Activated CD8-positive, alpha-beta T cell treated with anti-CD3 and anti-CD28 coated beads for 36 hours (primary cell): ENCODE measurements at regions not wholly inside any gene's neighbourhood (a gene's known extent, or its start where the extent isn't known, plus 50 kb on each side); places are given as distances from the start of the nearest gene placed in this dataset.

Experiments
- ATAC-seq: fragments of 200-7000 bp; cut with Tn5 transposase; one replicate; pipeline ENCODE4 v1.10.0; 2021; ENCODE audit warnings: mild to moderate bottlenecking, moderate library complexity
- CTCF ChIA-PET: fragments of 350-600 bp; sonication (Branson Sonifier 250); formaldehyde crosslinking; loops from one replicate; lab custom pipeline; 2021; ENCODE audit warnings: antibody characterized with exemption; lab: Charles Lee
- POLR2A ChIA-PET: fragments of 350-600 bp; sonication (Branson Sonifier 250); formaldehyde crosslinking; loops from one replicate; lab custom pipeline; 2021; ENCODE audit warnings: antibody characterized with exemption; lab: Charles Lee
- DNase-seq: peaks from one replicate; pipeline ENCODE4 v3.0.0-alpha.2; 2020
- H3K27ac Mint-ChIP-seq: one replicate; pipeline ENCODE4 v1.8.0; 2021; ENCODE audit warnings: mild to moderate bottlenecking, mixed read lengths
- H3K27me3 Mint-ChIP-seq: one replicate; pipeline ENCODE4 v1.8.0; 2021; ENCODE audit warnings: mixed read lengths
- H3K36me3 Mint-ChIP-seq: one replicate; pipeline ENCODE4 v1.8.0; 2021; ENCODE audit warnings: low read depth, mixed read lengths
- H3K4me1 Mint-ChIP-seq: one replicate; pipeline ENCODE4 v1.8.0; 2021; ENCODE audit warnings: low read depth, mixed read lengths
- H3K4me3 Mint-ChIP-seq: one replicate; pipeline ENCODE4 v1.8.0; 2021; ENCODE audit warnings: mild to moderate bottlenecking, moderate library complexity, mixed read lengths
- H3K9me3 Mint-ChIP-seq: one replicate; pipeline ENCODE4 v1.8.0; 2021; ENCODE audit warnings: mixed read lengths
- CTCF ChIP-seq: fragments of 200-600 bp; IDR thresholded peaks from one replicate; pipeline ENCODE4 v1.8.0; 2022; ENCODE audit warnings: antibody characterized with exemption, mild to moderate bottlenecking
- intact Hi-C: fragments of 100-400 bp; cut with micrococcal nuclease; formaldehyde crosslinking; loops from one replicate; pipeline ENCODE4 v1.10.0; 2022

- Mint-ChIP-seq H3K36me3 (peaks cover 4% of the 10 kb centered on the region), H3K27ac (no peak overlapping the region), H3K4me3 (no peak overlapping the region), H3K9me3 (peaks cover 10% of the 10 kb centered on the region), H3K27me3 (no peaks in the 10 kb centered on the region), H3K4me1 (no peaks in the 10 kb centered on the region)
- POLR2A ChIA-PET, result interaction anchor here (0.9 to 1.1 kb wide), 3 partner anchors 85 to 124 kb away, joined by 3 read pairs; no protein-coding TSS in a partner anchor
- intact Hi-C loops, result no loop called here
- DNase-seq (no peak), ATAC-seq (no peak)
- CTCF ChIA-PET, result interaction anchor here (0.9 kb wide), 1 partner anchor 12 kb away, joined by 3 read pairs; no protein-coding TSS in a partner anchor
- TF ChIP-seq CTCF, result no peak
Observed at GRCh38 chr6:11833626-11834592, 55.3 kb upstream of the ADTRP start.

GRCh38 chr6:11831653-11832052 is 53.0 kb upstream of the ADTRP start:
- intact Hi-C loops, result no loop called here
- ChIA-PET CTCF (no interaction called here), POLR2A (no interaction called here)
- no peak overlapping the region for H3K4me3 Mint-ChIP-seq
- H3K36me3 Mint-ChIP-seq, result no peaks in the 10 kb centered on the region
- no peaks in the 10 kb centered on the region for H3K27me3 Mint-ChIP-seq
- no peak overlapping the region for H3K27ac Mint-ChIP-seq
- TF ChIP-seq CTCF, result no peak
- ATAC-seq (no peak), DNase-seq (no peak)
- H3K9me3 Mint-ChIP-seq, result no peaks in the 10 kb centered on the region
- H3K4me1 Mint-ChIP-seq, result no peaks in the 10 kb centered on the region

GRCh38 chr6:11830520-11830919 is 51.9 kb upstream of the ADTRP start:
- ChIA-PET CTCF (no interaction called here), POLR2A (no interaction called here)
- Mint-ChIP-seq H3K9me3 (no peaks in the 10 kb centered on the region), H3K27ac (no peak overlapping the region), H3K36me3 (no peaks in the 10 kb centered on the region), H3K4me1 (no peaks in the 10 kb centered on the region), H3K27me3 (no peaks in the 10 kb centered on the region), H3K4me3 (no peak overlapping the region)
- no peak for TF ChIP-seq CTCF
- intact Hi-C loops, result no loop called here
- DNase-seq (no peak), ATAC-seq (no peak)

- Mint-ChIP-seq H3K36me3 (no peaks in the 10 kb centered on the region), H3K27ac (no peak overlapping the region), H3K4me1 (peaks cover 2% of the 10 kb centered on the region), H3K4me3 (no peak overlapping the region), H3K9me3 (no peaks in the 10 kb centered on the region), H3K27me3 (no peaks in the 10 kb centered on the region)
- ChIA-PET CTCF (no interaction called here), POLR2A (no interaction called here)
- intact Hi-C loops, result no loop called here
- no peak for DNase-seq
- no peak for TF ChIP-seq CTCF
- no peak for ATAC-seq
Observed at GRCh38 chr6:11830105-11830504, 51.5 kb upstream of the ADTRP start.

GRCh38 chr6:11828262-11828870 is 49.8 kb upstream of the ADTRP start:
- TF ChIP-seq CTCF, result no peak
- Mint-ChIP-seq H3K27ac (no peak overlapping the region), H3K27me3 (no peaks in the 10 kb centered on the region), H3K36me3 (no peaks in the 10 kb centered on the region), H3K4me1 (peaks cover 9% of the 10 kb centered on the region), H3K9me3 (no peaks in the 10 kb centered on the region), H3K4me3 (no peak overlapping the region)
- CTCF ChIA-PET, result interaction anchor here (0.8 to 1.1 kb wide), 5 partner anchors 10 to 172 kb away, joined by 3 read pairs; no protein-coding TSS in a partner anchor
- ATAC-seq (no peak), DNase-seq (no peak)
- POLR2A ChIA-PET, result interaction anchor here (0.6 to 1.2 kb wide), 2 partner anchors 14 to 282 kb away, joined by 3 read pairs; no protein-coding TSS in a partner anchor
- intact Hi-C loops, result no loop called here
